GM23338 (cell line): ENCODE measurements at regions not wholly inside any gene's neighbourhood (a gene's known extent, or its start where the extent isn't known, plus 50 kb on each side); places are given as distances from the start of the nearest gene placed in this dataset.

Experiments
- ATAC-seq: fragments of 200-7000 bp; cut with Tn5 transposase; 3 replicates; pipeline ENCODE4 v1.9.1; 2020
- DNase-seq: peaks from one replicate; pipeline ENCODE4 v3.0.0-alpha.2; 2015; ENCODE audit warnings: low spot score
- H2AFZ ChIP-seq: fragments of 200-600 bp; sonication (generic); 2 replicates; pipeline ENCODE4 v1.8.0; 2016; ENCODE audit warnings: antibody characterized with exemption, mild to moderate bottlenecking, moderate library complexity
- H3F3A ChIP-seq: fragments of 200-600 bp; sonication (generic); replicated peaks from 2 replicates; pipeline ENCODE4 v1.8.0; 2017; ENCODE audit warnings: antibody characterized with exemption, mixed run types, low read depth
- H3K27ac ChIP-seq: fragments of 200-600 bp; sonication (generic); 2 replicates; pipeline ENCODE4 v1.6.1; 2016; ENCODE audit warnings: low read depth
- H3K27me3 ChIP-seq: fragments of 200-600 bp; sonication (generic); 2 replicates; pipeline ENCODE4 v1.8.0; 2016; ENCODE audit warnings: mild to moderate bottlenecking, mixed run types, moderate library complexity; ENCODE audit not compliant: insufficient read depth
- H3K36me3 ChIP-seq: fragments of 200-600 bp; sonication (generic); 2 replicates; pipeline ENCODE4 v1.8.0; 2016; ENCODE audit warnings: mild to moderate bottlenecking; ENCODE audit not compliant: insufficient read depth
- H3K4me1 ChIP-seq: fragments of 200-600 bp; sonication (generic); 2 replicates; pipeline ENCODE4 v1.8.0; 2016; ENCODE audit warnings: mild to moderate bottlenecking, moderate library complexity; ENCODE audit not compliant: insufficient read depth
- H3K4me2 ChIP-seq: fragments of 200-600 bp; sonication (generic); 2 replicates; pipeline ENCODE4 v1.7.1; 2017; ENCODE audit warnings: mixed run types
- H3K4me3 ChIP-seq: fragments of 200-600 bp; sonication (generic); 2 replicates; pipeline ENCODE4 v1.6.1; 2016; ENCODE audit warnings: mixed run types
- H3K79me2 ChIP-seq: fragments of 200-600 bp; sonication (generic); replicated peaks from 2 replicates; pipeline ENCODE4 v1.8.0; 2017; ENCODE audit warnings: mild to moderate bottlenecking; ENCODE audit not compliant: insufficient read depth
- H3K9me2 ChIP-seq: fragments of 200-600 bp; sonication (generic); 2 replicates; pipeline ENCODE4 v1.8.0; 2017; ENCODE audit not compliant: insufficient read depth
- H4K20me1 ChIP-seq: fragments of 200-600 bp; sonication (generic); replicated peaks from 2 replicates; pipeline ENCODE4 v1.8.0; 2017; ENCODE audit warnings: mild to moderate bottlenecking; ENCODE audit not compliant: insufficient read depth
- H3K27ac Mint-ChIP-seq: 2 replicates; pipeline ENCODE4 v1.8.0; 2020; ENCODE audit warnings: inconsistent platforms, mild to moderate bottlenecking, moderate library complexity, mixed read lengths
- H3K27me3 Mint-ChIP-seq: 3 replicates; pipeline ENCODE4 v1.8.0; 2022; ENCODE audit warnings: low read depth, mild to moderate bottlenecking, moderate library complexity, mixed read lengths, inconsistent platforms; ENCODE audit not compliant: insufficient read depth, poor library complexity
- H3K36me3 Mint-ChIP-seq: 3 replicates; pipeline ENCODE4 v1.8.0; 2021; ENCODE audit warnings: low read depth, mild to moderate bottlenecking, inconsistent platforms, moderate library complexity, mixed read lengths
- H3K4me1 Mint-ChIP-seq: 3 replicates; pipeline ENCODE4 v1.8.0; 2020; ENCODE audit warnings: mild to moderate bottlenecking, inconsistent platforms, mixed read lengths
- H3K4me3 Mint-ChIP-seq: 3 replicates; pipeline ENCODE4 v1.8.0; 2021; ENCODE audit warnings: moderate library complexity, mild to moderate bottlenecking, inconsistent platforms, mixed read lengths
- H3K9me3 Mint-ChIP-seq: 3 replicates; pipeline ENCODE4 v1.8.0; 2020; ENCODE audit warnings: moderate library complexity, mild to moderate bottlenecking, inconsistent platforms, mixed read lengths
- CREB1 ChIP-seq: fragments of 250-450 bp; sonication (Bioruptor Pico); IDR thresholded peaks from 2 replicates; pipeline ENCODE4 v1.5.0; 2020; ENCODE audit warnings: low read depth, mild to moderate bottlenecking, moderate library complexity
- EZH2phosphoT487 ChIP-seq: fragments of 200-600 bp; sonication (generic); IDR thresholded peaks from one replicate; pipeline ENCODE4 v1.8.1; 2018; ENCODE audit warnings: antibody characterized with exemption; ENCODE audit not compliant: unreplicated experiment
- NANOG ChIP-seq: IDR thresholded peaks from 2 replicates; pipeline ENCODE4 v1.6.1; 2016; ENCODE audit warnings: antibody characterized with exemption, borderline replicate concordance
- POLR2AphosphoS5 ChIP-seq: IDR thresholded peaks from 2 replicates; pipeline ENCODE4 v1.6.1; 2016; ENCODE audit warnings: antibody characterized with exemption, low read depth
- REST ChIP-seq: IDR thresholded peaks from one replicate; pipeline ENCODE4 v1.6.1; 2018; ENCODE audit warnings: antibody characterized with exemption; ENCODE audit not compliant: unreplicated experiment
- STAT1 ChIP-seq: IDR thresholded peaks from one replicate; pipeline ENCODE4 v1.6.1; 2016; ENCODE audit warnings: antibody characterized with exemption; ENCODE audit not compliant: unreplicated experiment
- ZNF462 ChIP-seq: fragments of 250-450 bp; sonication (Bioruptor Pico); IDR thresholded peaks from 2 replicates; pipeline ENCODE4 v1.5.0; 2020; ENCODE audit warnings: mild to moderate bottlenecking, moderate library complexity

- TF ChIP-seq ZNF462 (no peak), STAT1 (no peak), EZH2phosphoT487 (no peak), NANOG (no peak)
Observed at GRCh38 chr3:36165509-36166290, 214.6 kb upstream of the STAC start (continued).

- Mint-ChIP-seq H3K9me3 (no peaks in the 10 kb centered on the region), H3K36me3 (no peaks in the 10 kb centered on the region), H3K4me3 (no peak overlapping the region), H3K27me3 (no peaks in the 10 kb centered on the region), H3K27ac (no peak overlapping the region; the same call in 1 of the 2 replicates), H3K4me1 (peaks cover 3% of the 10 kb centered on the region; the same call in 2 of the 3 replicates)
- DNase-seq (no peak), ATAC-seq (no peak)
- Histone ChIP-seq H3K79me2 (no peaks in the 10 kb centered on the region), H3K27me3 (no peaks in the 10 kb centered on the region), H3K4me3 (no peak overlapping the region), H4K20me1 (no peaks in the 10 kb centered on the region), H3K4me1 (no peaks in the 10 kb centered on the region), H3K36me3 (no peaks in the 10 kb centered on the region), H3F3A (no peaks in the 10 kb centered on the region), H3K27ac (no peak overlapping the region), H3K9me2 (peaks cover 12% of the 10 kb centered on the region; the same call in 1 of the 2 replicates), H2AFZ (peak overlapping the region; percentile 25; the same call in 1 of the 2 replicates), H3K4me2 (no peak overlapping the region)
- no peak for TF ChIP-seq POLR2AphosphoS5
- TF ChIP-seq CREB1: no peak
- TF ChIP-seq REST: no peak
- no peak for TF ChIP-seq EZH2phosphoT487
Observed at GRCh38 chr3:36166477-36166876, 213.8 kb upstream of the STAC start.
